Pancreas (tissue), 10 donors: ENCODE measurements at regions not wholly inside any gene's neighbourhood (a gene's known extent, or its start where the extent isn't known, plus 50 kb on each side); places are given as distances from the start of the nearest gene placed in this dataset.

Experiments used
- ATAC-seq, 4 donors: fragments of 200-7000 bp; cut with Tn5 transposase; one replicate each; pipeline versions ENCODE4 v1.8.0 to v1.9.1; 2020; ENCODE audit warnings: mild to moderate bottlenecking in 4 of 4, moderate library complexity in 4 of 4
- DNase-seq, 6 donors: peaks; one replicate each; pipeline ENCODE4 v3.0.0-alpha.2; 2020
- FAIRE-seq: peaks from 2 replicates; lab custom pipeline; 2012; peaks lifted over from hg19 to GRCh38; lab: Jason Lieb, UNC
- H3K27ac ChIP-seq, 4 donors: fragments of 200-600 bp; sonication (generic); 1 replicate in 3 of 4; 2 replicates in 1 of 4; pipeline versions ENCODE4 v1.5.0 to v1.8.0; 2020
- H3K27me3 ChIP-seq, 4 donors: fragments of 200-600 bp; one replicate each; pipeline ENCODE4 v1.8.0; 2021
- H3K36me3 ChIP-seq, 3 donors: fragments of 200-600 bp; sonication (generic) in 1 of 3; one replicate each; pipeline versions ENCODE4 v1.5.0 to v1.8.0; 2020 to 2021
- H3K4me1 ChIP-seq, 3 donors: fragments of 200-600 bp; one replicate each; pipeline ENCODE4 v1.8.0; 2021
- H3K4me3 ChIP-seq, 4 donors: fragments of 200-600 bp; sonication (generic) in 2 of 4; one replicate each; pipeline versions ENCODE4 v1.5.0 to v1.8.0; 2020 to 2021
- H3K9me3 ChIP-seq, 4 donors: fragments of 200-600 bp; one replicate each; pipeline ENCODE4 v1.8.0; 2021
- CTCF ChIP-seq, 4 donors: fragments of 200-600 bp; sonication (generic) in 3 of 4; IDR thresholded peaks; one replicate each; pipeline versions ENCODE4 v1.5.0 to v1.8.0; 2021; ENCODE audit warnings: antibody characterized with exemption in 4 of 4
- WGBS, 2 donors: extraction: QIAGEN DNeasy Blood & Tissue Kit; methylation state at CpG; one replicate each; pipeline ENCODE4 v1.1.7; 2013; 5-methylcytosine and 5-hydroxymethylcytosine counted together
- intact Hi-C, 3 donors: fragments of 100-400 bp; cut with DNase I; formaldehyde crosslinking; loops; one replicate each; pipeline versions ENCODE4 v1.11.1 to v1.14.2; 2022
- microRNA-seq, 2 donors: library from miRNA; unstranded; fragments of <30 nt; microRNA quantifications; one replicate each; pipeline versions ENCODE4 to v1.1.0, GENCODE V29; 2019 to 2020
- donor health status: healthy with polysubstance abuse.
- donor health status: DM: no; HTN: no; CAD: no; lungs with moderate emphysema.
- donor health status: DM: no; HTN: no; CAD: no.
- donor health status: control.
- donor health status: control.
- donor health status: Bipolar disorder and iron deficiency.
- donor health status: DM: yes; HTN: yes; CAD: no.
- donor health status: DM: no; HTN: no; CAD: no.
- donor health status: DM: no; HTN: no; CAD: no.
- donor health status: DM: yes; HTN: yes; CAD: no.

DNA sequence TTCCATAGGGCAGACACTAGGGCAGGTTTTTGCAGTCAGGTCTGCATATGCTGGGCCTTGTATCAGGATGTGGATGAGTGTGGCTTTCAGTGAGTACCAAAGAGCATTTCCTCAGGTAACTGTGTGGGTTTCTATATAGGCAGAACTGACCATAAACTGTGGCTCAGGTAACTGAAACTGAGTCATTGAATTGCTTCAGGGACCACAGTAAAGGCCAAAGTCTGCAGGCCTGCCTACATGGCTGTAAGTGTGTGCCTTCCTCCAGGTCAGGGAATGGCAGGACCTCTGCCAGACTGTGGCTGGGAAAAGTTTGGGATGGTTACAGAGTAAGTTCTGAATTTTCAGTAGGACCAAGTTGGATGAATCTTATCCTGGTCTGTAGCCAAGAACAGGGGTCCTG lies 85.6 kb downstream of the ZNF486 start:
- TF ChIP-seq CTCF (IDR thresholded peaks at IDR 0.05): no peak
- Histone ChIP-seq H3K4me3 (no peak overlapping the region), H3K9me3 (no peaks in the 10 kb centered on the region), H3K27ac (no peak overlapping the region), H3K4me1 (peaks cover 0 to 5% (median 0%) of the 10 kb centered on the region in 3 donors), H3K36me3 (no peaks in the 10 kb centered on the region), H3K27me3 (no peaks in the 10 kb centered on the region)
- intact Hi-C loops: no loop called here
- DNase-seq (no peak), ATAC-seq (no peak), FAIRE-seq (no peak)

DNA sequence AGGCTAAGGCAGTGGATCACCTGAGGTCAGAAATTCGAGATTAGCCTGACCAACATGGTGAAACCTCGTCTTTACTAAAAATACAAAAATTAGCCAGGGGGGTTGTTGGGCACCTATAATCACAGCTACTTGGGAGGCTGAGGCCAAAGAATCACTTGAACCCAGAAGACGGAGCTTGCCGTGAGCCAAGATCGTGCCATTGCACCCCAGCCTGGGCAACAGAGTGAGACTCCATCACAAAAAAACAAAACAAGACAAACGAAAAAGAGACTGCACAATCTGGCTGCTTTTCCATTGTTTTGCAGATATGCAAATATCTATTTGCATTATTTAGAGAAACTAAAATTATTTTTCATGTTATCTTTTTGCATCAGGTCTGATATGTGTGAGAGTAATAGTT lies 83.6 kb downstream of the ZNF486 start:
- FAIRE-seq: no peak

DNA sequence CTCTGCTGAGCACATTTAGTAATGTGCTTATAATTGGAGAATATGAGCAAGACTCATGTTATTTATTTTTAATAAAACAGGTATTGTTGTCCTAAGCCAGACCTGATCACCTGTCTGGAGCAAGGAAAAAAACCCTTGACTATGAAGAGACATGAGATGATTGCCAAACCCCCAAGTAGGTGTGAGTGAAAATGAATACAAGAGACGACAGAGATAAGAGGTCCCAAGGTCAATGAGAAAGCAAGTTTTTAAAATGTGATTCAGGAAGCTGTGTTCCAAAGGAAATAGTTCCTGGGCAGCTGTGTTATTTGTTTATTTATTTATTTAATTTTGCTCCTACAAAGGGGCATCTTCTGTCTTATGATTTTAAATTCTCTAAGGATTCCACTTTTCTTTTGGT lies 83.1 kb downstream of the ZNF486 start:
- H3K36me3 ChIP-seq: no peaks in the 10 kb centered on the region
- DNase-seq: no peak
- H3K4me1 ChIP-seq: peaks cover 0 to 5% (median 3%) of the 10 kb centered on the region in 3 donors
- no peak overlapping the region for H3K27ac ChIP-seq
- no peak for TF ChIP-seq CTCF (IDR thresholded peaks at IDR 0.05)
- H3K4me3 ChIP-seq: no peak overlapping the region
- H3K27me3 ChIP-seq: no peaks in the 10 kb centered on the region
- intact Hi-C loops: no loop called here
- ATAC-seq: no peak
- H3K9me3 ChIP-seq: no peaks in the 10 kb centered on the region
- WGBS, 2 donors: 8 to 9% methylated on average over 1 of the region's 1 CpG
- FAIRE-seq: no peak

More for the DNA sequence above, 83.6 kb downstream of the ZNF486 start:
- ATAC-seq (no peak), DNase-seq (no peak)
- no peak for TF ChIP-seq CTCF (IDR thresholded peaks at IDR 0.05)
- intact Hi-C loops: no loop called here
- no peak overlapping the region for H3K4me3 ChIP-seq
- peaks cover 0 to 5% (median 3%) of the 10 kb centered on the region in 3 donors for H3K4me1 ChIP-seq
- no peak overlapping the region for H3K27ac ChIP-seq
- no peaks in the 10 kb centered on the region for H3K27me3 ChIP-seq
- 78 to 79% methylated on average over 6 of the region's 6 CpGs for WGBS, 2 donors
- H3K9me3 ChIP-seq: no peaks in the 10 kb centered on the region
- H3K36me3 ChIP-seq: no peaks in the 10 kb centered on the region

Small RNAs in the stretch of these regions (microRNA-seq; reads per million reads assigned to microRNA genes)
- gene MIR1270: 2.7 to 7.4 reads per million in 2 donors
